ENCODE measurements at regions not wholly inside any gene's neighbourhood (a gene's known extent, or its start where the extent isn't known, plus 50 kb on each side); places are given as distances from the start of the nearest gene placed in this dataset.
"Not testable (repeated sequence)": the region's sequence is repeated elsewhere in the genome, so short reads cannot be mapped to it uniquely, and the experiment has no call there.

- no peaks in the 10 kb centered on the region for H3K36me3 ChIP-seq (ENCODE audit: insufficient read depth)
- WGBS, result 88% methylated on average over 22 of the region's 30 CpGs
These were observed 134.8 kb downstream of the RTP5 start for GRCh38 chr2:242004223-242004901.

GRCh38 chr2:242004902-242005230, 135.3 kb downstream of the RTP5 start:
- WGBS, result 92% methylated on average over 7 of the region's 7 CpGs
- no peak for DNase-seq (ENCODE audit: extremely low spot score)
- H3K36me3 ChIP-seq (ENCODE audit: insufficient read depth), result no peaks in the 10 kb centered on the region
- no peak overlapping the region for H3K4me3 ChIP-seq (ENCODE audit: low read depth, low read length)
- H3K27ac ChIP-seq (ENCODE audit: low read depth), result no peak overlapping the region
- no peaks in the 10 kb centered on the region for H3K4me1 ChIP-seq (ENCODE audit: insufficient read depth)

More at GRCh38 chr2:242004223-242004901, 134.8 kb downstream of the RTP5 start:
- Histone ChIP-seq H3K4me3 (ENCODE audit: low read depth, low read length) (no peak overlapping the region), H3K27ac (ENCODE audit: low read depth) (no peak overlapping the region), H3K4me1 (ENCODE audit: insufficient read depth) (no peaks in the 10 kb centered on the region)
- DNase-seq (ENCODE audit: extremely low spot score), result no peak

GRCh38 chr2:242006091-242006634, 136.6 kb downstream of the RTP5 start:
- not testable (repeated sequence) for H3K4me1 ChIP-seq (ENCODE audit: insufficient read depth); DNase-seq (ENCODE audit: extremely low spot score); H3K36me3 ChIP-seq (ENCODE audit: insufficient read depth); H3K27ac ChIP-seq (ENCODE audit: low read depth); H3K4me3 ChIP-seq (ENCODE audit: low read depth, low read length)
- 76% methylated on average over 20 of the region's 25 CpGs for WGBS

- not testable (repeated sequence) for H3K4me1 ChIP-seq (ENCODE audit: insufficient read depth); DNase-seq (ENCODE audit: extremely low spot score); H3K4me3 ChIP-seq (ENCODE audit: low read depth, low read length); H3K27ac ChIP-seq (ENCODE audit: low read depth); H3K36me3 ChIP-seq (ENCODE audit: insufficient read depth)
- WGBS, result 67% methylated on average over 14 of the region's 24 CpGs
These were observed 139.4 kb downstream of the RTP5 start for GRCh38 chr2:242008908-242009307.

- not testable (repeated sequence) for H3K27ac ChIP-seq (ENCODE audit: low read depth); H3K4me1 ChIP-seq (ENCODE audit: insufficient read depth); H3K36me3 ChIP-seq (ENCODE audit: insufficient read depth); DNase-seq (ENCODE audit: extremely low spot score); H3K4me3 ChIP-seq (ENCODE audit: low read depth, low read length)
- 76% methylated on average over 8 of the region's 24 CpGs for WGBS
These were observed 140.3 kb downstream of the RTP5 start for GRCh38 chr2:242009846-242010245.

- H3K27ac ChIP-seq (ENCODE audit: low read depth); DNase-seq (ENCODE audit: extremely low spot score); H3K4me3 ChIP-seq (ENCODE audit: low read depth, low read length); H3K4me1 ChIP-seq (ENCODE audit: insufficient read depth); H3K36me3 ChIP-seq (ENCODE audit: insufficient read depth): not testable (repeated sequence)
- 76% methylated on average over 22 of the region's 29 CpGs for WGBS
These were observed 141.0 kb downstream of the RTP5 start for GRCh38 chr2:242010252-242011166.

GRCh38 chr2:242011167-242011513, 141.6 kb downstream of the RTP5 start:
- no peak for DNase-seq (ENCODE audit: extremely low spot score)
- no peaks in the 10 kb centered on the region for H3K36me3 ChIP-seq (ENCODE audit: insufficient read depth)
- no peak overlapping the region for H3K27ac ChIP-seq (ENCODE audit: low read depth)
- no peaks in the 10 kb centered on the region for H3K4me1 ChIP-seq (ENCODE audit: insufficient read depth)
- 64% methylated on average over 11 of the region's 11 CpGs for WGBS
- no peak overlapping the region for H3K4me3 ChIP-seq (ENCODE audit: low read depth, low read length)

- DNase-seq (ENCODE audit: extremely low spot score), result no peak
- 80% methylated on average over 12 of the region's 12 CpGs for WGBS
- Histone ChIP-seq H3K36me3 (ENCODE audit: insufficient read depth) (no peaks in the 10 kb centered on the region), H3K27ac (ENCODE audit: low read depth) (no peak overlapping the region), H3K4me1 (ENCODE audit: insufficient read depth) (no peaks in the 10 kb centered on the region), H3K4me3 (ENCODE audit: low read depth, low read length) (no peak overlapping the region)
These were observed 142.0 kb downstream of the RTP5 start for GRCh38 chr2:242011516-242011915.

- no peak overlapping the region for H3K4me3 ChIP-seq (ENCODE audit: low read depth, low read length)
- H3K27ac ChIP-seq (ENCODE audit: low read depth), result no peak overlapping the region
- H3K36me3 ChIP-seq (ENCODE audit: insufficient read depth), result no peaks in the 10 kb centered on the region
- H3K4me1 ChIP-seq (ENCODE audit: insufficient read depth), result no peaks in the 10 kb centered on the region
- no peak for DNase-seq (ENCODE audit: extremely low spot score)
- WGBS, result 90% methylated on average over 40 of the region's 40 CpGs
These were observed 142.6 kb downstream of the RTP5 start for GRCh38 chr2:242011991-242012764.

- H3K27ac ChIP-seq (ENCODE audit: low read depth), result no peak overlapping the region
- no peaks in the 10 kb centered on the region for H3K36me3 ChIP-seq (ENCODE audit: insufficient read depth)
- DNase-seq (ENCODE audit: extremely low spot score), result no peak
- 86% methylated on average over 44 of the region's 44 CpGs for WGBS
- H3K4me3 ChIP-seq (ENCODE audit: low read depth, low read length), result no peak overlapping the region
- no peaks in the 10 kb centered on the region for H3K4me1 ChIP-seq (ENCODE audit: insufficient read depth)
These were observed 143.6 kb downstream of the RTP5 start for GRCh38 chr2:242012956-242013764.

GRCh38 chr2:242013771-242014170, 144.2 kb downstream of the RTP5 start:
- H3K27ac ChIP-seq (ENCODE audit: low read depth), result no peak overlapping the region
- no peak overlapping the region for H3K4me3 ChIP-seq (ENCODE audit: low read depth, low read length)
- H3K36me3 ChIP-seq (ENCODE audit: insufficient read depth), result no peaks in the 10 kb centered on the region
- no peaks in the 10 kb centered on the region for H3K4me1 ChIP-seq (ENCODE audit: insufficient read depth)
- DNase-seq (ENCODE audit: extremely low spot score), result no peak
- WGBS, result 80% methylated on average over 9 of the region's 9 CpGs

- no peaks in the 10 kb centered on the region for H3K4me1 ChIP-seq (ENCODE audit: insufficient read depth)
- H3K27ac ChIP-seq (ENCODE audit: low read depth), result no peak overlapping the region
- no peaks in the 10 kb centered on the region for H3K36me3 ChIP-seq (ENCODE audit: insufficient read depth)
- WGBS, result 80% methylated on average over 10 of the region's 10 CpGs
- DNase-seq (ENCODE audit: extremely low spot score), result no peak
- no peak overlapping the region for H3K4me3 ChIP-seq (ENCODE audit: low read depth, low read length)
These were observed 145.9 kb downstream of the RTP5 start for GRCh38 chr2:242015108-242016065.
